BLaER1 (cell line): ENCODE measurements at regions not wholly inside any gene's neighbourhood (a gene's known extent, or its start where the extent isn't known, plus 50 kb on each side); places are given as distances from the start of the nearest gene placed in this dataset.

Experiments
- H3K27ac ChIP-seq: shearing (Covaris generic); formaldehyde crosslinking; 2 replicates; pipeline ENCODE4 v1.8.1; 2022
- H3K27me3 ChIP-seq: shearing (Covaris generic); formaldehyde crosslinking; 2 replicates; pipeline ENCODE4 v1.8.1; 2022
- H3K36me3 ChIP-seq: shearing (Covaris generic); formaldehyde crosslinking; 2 replicates; pipeline ENCODE4 v1.8.1; 2022
- H3K4me1 ChIP-seq: shearing (Covaris generic); formaldehyde crosslinking; 2 replicates; pipeline ENCODE4 v1.8.1; 2022
- H3K4me2 ChIP-seq: shearing (Covaris generic); formaldehyde crosslinking; 2 replicates; pipeline ENCODE4 v1.8.1; 2022
- H3K4me3 ChIP-seq: shearing (Covaris generic); formaldehyde crosslinking; 2 replicates; pipeline ENCODE4 v1.8.1; 2022
- H3K9ac ChIP-seq: shearing (Covaris generic); formaldehyde crosslinking; 2 replicates; pipeline ENCODE4 v1.8.1; 2022
- H3K9me3 ChIP-seq: shearing (Covaris generic); formaldehyde crosslinking; 2 replicates; pipeline ENCODE4 v1.8.1; 2022
- H4K20me1 ChIP-seq: shearing (Covaris generic); formaldehyde crosslinking; 2 replicates; pipeline ENCODE4 v1.8.1; 2022
- Cebpa-rat ChIP-seq: shearing (Covaris generic); IDR thresholded peaks from 2 replicates; pipeline ENCODE4 v1.8.1; 2022

GRCh38 chr14:41960281-41960680, 353.6 kb downstream of the LRFN5 start:
- H3K4me2 ChIP-seq, result no peak overlapping the region
- H3K27ac ChIP-seq, result no peak overlapping the region

GRCh38 chr14:41957459-41957858, 350.8 kb downstream of the LRFN5 start:
- Histone ChIP-seq H3K4me2 (no peak overlapping the region), H3K9me3 (no peaks in the 10 kb centered on the region), H3K4me3 (no peak overlapping the region), H3K36me3 (no peaks in the 10 kb centered on the region), H3K27ac (no peak overlapping the region), H4K20me1 (no peaks in the 10 kb centered on the region), H3K4me1 (no peaks in the 10 kb centered on the region), H3K27me3 (no peaks in the 10 kb centered on the region), H3K9ac (no peak overlapping the region)
- TF ChIP-seq Cebpa-rat, result no peak

More at GRCh38 chr14:41960281-41960680, 353.6 kb downstream of the LRFN5 start:
- H3K36me3 ChIP-seq, result no peaks in the 10 kb centered on the region
- no peaks in the 10 kb centered on the region for H3K9me3 ChIP-seq
- no peaks in the 10 kb centered on the region for H4K20me1 ChIP-seq
- H3K9ac ChIP-seq, result no peak overlapping the region
- H3K4me1 ChIP-seq, result no peaks in the 10 kb centered on the region
- no peak for TF ChIP-seq Cebpa-rat
- no peaks in the 10 kb centered on the region for H3K27me3 ChIP-seq
- no peak overlapping the region for H3K4me3 ChIP-seq
